ENCODE measurements at regions not wholly inside any gene's neighbourhood (a gene's known extent, or its start where the extent isn't known, plus 50 kb on each side); places are given as distances from the start of the nearest gene placed in this dataset.
A peak's percentile ranks its signal among the peaks of the same experiment; 100 is the strongest.
"Not testable (repeated sequence)": the region's sequence is repeated elsewhere in the genome, so short reads cannot be mapped to it uniquely, and the experiment has no call there.

- DNase-seq (ENCODE audit: low spot score), result no peak
Measured at GRCh38 chr18:68229351-68229750, 485.6 kb downstream of the TMX3 start.

GRCh38 chr18:68221111-68221724, 493.7 kb downstream of the TMX3 start:
- no peak for DNase-seq (ENCODE audit: low spot score)

GRCh38 chr18:68220458-68220857, 494.4 kb downstream of the TMX3 start:
- no peak for DNase-seq (ENCODE audit: low spot score)

- DNase-seq (ENCODE audit: low spot score), result no peak
Measured at GRCh38 chr18:68219872-68220271, 495.0 kb downstream of the TMX3 start.

GRCh38 chr18:68219274-68219673, 495.6 kb downstream of the TMX3 start:
- no peak for DNase-seq (ENCODE audit: low spot score)

- no peak for DNase-seq (ENCODE audit: low spot score)
Measured at GRCh38 chr18:68215931-68216330, 499.0 kb downstream of the TMX3 start.

GRCh38 chr18:68186039-68186438, 528.9 kb downstream of the TMX3 start:
- no peak for DNase-seq (ENCODE audit: low spot score)

GRCh38 chr18:68181956-68182355, 533.0 kb downstream of the TMX3 start:
- no peak for DNase-seq (ENCODE audit: low spot score)

- DNase-seq (ENCODE audit: low spot score), result no peak
Measured at GRCh38 chr18:68179811-68180210, 535.1 kb downstream of the TMX3 start.

GRCh38 chr18:68178921-68179320, 536.0 kb downstream of the TMX3 start:
- DNase-seq (ENCODE audit: low spot score), result no peak

- DNase-seq (ENCODE audit: low spot score), result no peak
Measured at GRCh38 chr18:68177807-68178702, 536.9 kb downstream of the TMX3 start.

GRCh38 chr18:68176901-68177300, 538.0 kb downstream of the TMX3 start:
- DNase-seq (ENCODE audit: low spot score), result no peak

GRCh38 chr18:68172842-68173549, 541.9 kb downstream of the TMX3 start:
- no peak for DNase-seq (ENCODE audit: low spot score)

GRCh38 chr18:68164909-68165308, 550.0 kb downstream of the TMX3 start:
- DNase-seq (ENCODE audit: low spot score), result no peak

GRCh38 chr18:68153821-68154220, 561.1 kb downstream of the TMX3 start:
- DNase-seq (ENCODE audit: low spot score), result not testable (repeated sequence)

GRCh38 chr18:68152770-68153169, 562.1 kb downstream of the TMX3 start:
- no peak for DNase-seq (ENCODE audit: low spot score)

- DNase-seq (ENCODE audit: low spot score), result no peak
Measured at GRCh38 chr18:68150961-68151360, 563.9 kb downstream of the TMX3 start.

GRCh38 chr18:68148863-68149262, 566.0 kb downstream of the TMX3 start:
- DNase-seq (ENCODE audit: low spot score), result peak; percentile 39

GRCh38 chr18:68147728-68148127, 567.2 kb downstream of the TMX3 start:
- DNase-seq (ENCODE audit: low spot score), result no peak

- no peak for DNase-seq (ENCODE audit: low spot score)
Measured at GRCh38 chr18:68121826-68122225, 593.1 kb downstream of the TMX3 start.

- DNase-seq (ENCODE audit: low spot score), result no peak
Measured at GRCh38 chr18:68121308-68121707, 593.6 kb downstream of the TMX3 start.

GRCh38 chr18:68114989-68115388, 598.5 kb upstream of the DSEL start:
- DNase-seq (ENCODE audit: low spot score), result no peak

GRCh38 chr18:68104036-68104435, 587.5 kb upstream of the DSEL start:
- DNase-seq (ENCODE audit: low spot score), result no peak

Data from pons (tissue), 1 donor.